ENCODE measurements at regions not wholly inside any gene's neighbourhood (a gene's known extent, or its start where the extent isn't known, plus 50 kb on each side); places are given as distances from the start of the nearest gene placed in this dataset.

DNA sequence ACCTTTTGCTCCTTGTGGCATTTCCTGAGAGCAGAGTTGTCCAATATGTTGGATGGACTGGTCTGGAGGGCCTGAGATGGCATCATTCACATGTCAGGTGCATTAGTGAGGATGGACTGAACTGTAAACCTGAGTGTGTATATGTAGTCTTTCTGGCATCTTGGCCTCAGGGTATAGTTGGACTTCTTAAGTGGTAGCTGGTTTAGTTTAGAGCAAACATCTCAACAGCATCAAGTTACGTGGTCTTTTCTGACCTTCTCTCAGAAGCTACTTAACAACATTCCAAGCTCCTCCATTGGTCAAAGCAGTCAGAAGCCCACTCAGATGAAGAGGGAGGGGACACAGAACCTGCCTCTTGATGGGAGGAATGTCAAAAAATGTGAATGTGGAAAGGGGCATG, 829.9 kb downstream of the METTL15 start:
- no peak for DNase-seq
- Histone ChIP-seq H3K27me3 (no peaks in the 10 kb centered on the region), H3K27ac (no peak overlapping the region), H3K4me3 (no peak overlapping the region), H3K4me1 (no peaks in the 10 kb centered on the region), H3K36me3 (no peaks in the 10 kb centered on the region), H3K9me3 (no peaks in the 10 kb centered on the region)
- no peak for ATAC-seq
- intact Hi-C loops (cut with DNase I; ENCODE audit: low total_unique reads), result no loop called here
- in situ Hi-C loops (cut with MboI; ENCODE audit: low sequenced_read_pairs in 4 of 4), result no loop called here
- TF ChIP-seq, protein P1, sequence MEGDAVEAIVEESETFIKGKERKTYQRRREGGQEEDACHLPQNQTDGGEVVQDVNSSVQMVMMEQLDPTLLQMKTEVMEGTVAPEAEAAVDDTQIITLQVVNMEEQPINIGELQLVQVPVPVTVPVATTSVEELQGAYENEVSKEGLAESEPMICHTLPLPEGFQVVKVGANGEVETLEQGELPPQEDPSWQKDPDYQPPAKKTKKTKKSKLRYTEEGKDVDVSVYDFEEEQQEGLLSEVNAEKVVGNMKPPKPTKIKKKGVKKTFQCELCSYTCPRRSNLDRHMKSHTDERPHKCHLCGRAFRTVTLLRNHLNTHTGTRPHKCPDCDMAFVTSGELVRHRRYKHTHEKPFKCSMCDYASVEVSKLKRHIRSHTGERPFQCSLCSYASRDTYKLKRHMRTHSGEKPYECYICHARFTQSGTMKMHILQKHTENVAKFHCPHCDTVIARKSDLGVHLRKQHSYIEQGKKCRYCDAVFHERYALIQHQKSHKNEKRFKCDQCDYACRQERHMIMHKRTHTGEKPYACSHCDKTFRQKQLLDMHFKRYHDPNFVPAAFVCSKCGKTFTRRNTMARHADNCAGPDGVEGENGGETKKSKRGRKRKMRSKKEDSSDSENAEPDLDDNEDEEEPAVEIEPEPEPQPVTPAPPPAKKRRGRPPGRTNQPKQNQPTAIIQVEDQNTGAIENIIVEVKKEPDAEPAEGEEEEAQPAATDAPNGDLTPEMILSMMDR (IDR thresholded peaks at IDR 0.05 in 4 of 5, conservative IDR thresholded peaks at IDR 0.05 in 1 of 5), result no peak
- no peak for TF ChIP-seq POLR2A (IDR thresholded peaks at IDR 0.05)

DNA sequence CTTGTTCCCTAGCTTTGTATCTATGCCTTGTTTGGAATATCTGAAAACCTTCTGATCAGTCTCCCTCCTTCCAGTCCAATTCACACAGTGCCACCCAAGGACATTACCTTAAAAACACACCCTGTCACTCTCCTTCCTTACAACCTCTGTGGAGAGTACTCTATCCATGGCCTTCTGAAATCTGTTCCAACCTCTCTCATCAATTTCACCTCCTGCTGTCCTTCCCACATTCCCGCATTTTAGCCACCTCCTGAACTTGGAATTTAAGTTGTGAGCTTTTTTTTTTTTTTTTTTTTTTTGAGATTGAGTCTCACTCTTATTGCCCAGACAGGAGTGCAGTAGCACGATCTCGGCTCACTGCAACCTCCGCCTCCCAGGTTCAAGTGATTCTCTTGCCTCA, 824.8 kb downstream of the METTL15 start:
- H3K4me1 ChIP-seq, result no peaks in the 10 kb centered on the region
- no peaks in the 10 kb centered on the region for H3K27me3 ChIP-seq
- H3K36me3 ChIP-seq, result no peaks in the 10 kb centered on the region
- ATAC-seq, result no peak
- in situ Hi-C loops (cut with MboI; ENCODE audit: low sequenced_read_pairs in 4 of 4), result no loop called here
- H3K27ac ChIP-seq, result no peak overlapping the region
- no peaks in the 10 kb centered on the region for H3K9me3 ChIP-seq
- H3K4me3 ChIP-seq, result no peak overlapping the region
- no peak for DNase-seq
- intact Hi-C loops (cut with DNase I; ENCODE audit: low total_unique reads), result no loop called here
- no peak for TF ChIP-seq POLR2A (IDR thresholded peaks at IDR 0.05)

DNA sequence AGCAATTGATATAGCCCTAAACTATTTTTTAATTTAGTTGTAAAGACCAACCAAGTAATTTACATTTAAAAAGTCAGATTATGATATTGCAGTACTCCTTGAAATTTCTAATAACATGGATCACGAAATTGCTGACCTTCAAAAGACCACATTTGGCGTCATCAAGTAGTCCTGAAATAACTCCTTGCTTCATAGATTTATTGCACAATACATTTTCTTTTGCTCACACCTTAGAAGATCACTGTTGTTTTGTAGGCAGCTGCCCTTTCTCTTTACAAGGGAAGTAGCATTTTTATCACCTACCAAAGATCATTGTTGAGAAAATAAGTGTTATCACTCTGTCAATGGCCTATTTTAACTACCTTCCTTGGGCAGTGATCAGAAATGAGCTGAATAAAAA, 815.8 kb downstream of the METTL15 start:
- in situ Hi-C loops (cut with MboI; ENCODE audit: low sequenced_read_pairs in 4 of 4) (no loop called here), intact Hi-C loops (cut with DNase I; ENCODE audit: low total_unique reads) (no loop called here)
- H3K4me1 ChIP-seq, result no peaks in the 10 kb centered on the region
- H3K9me3 ChIP-seq, result no peaks in the 10 kb centered on the region
- no peak overlapping the region for H3K4me3 ChIP-seq
- no peaks in the 10 kb centered on the region for H3K36me3 ChIP-seq
- H3K27ac ChIP-seq, result no peak overlapping the region
- no peak for TF ChIP-seq POLR2A (IDR thresholded peaks at IDR 0.05)
- TF ChIP-seq, protein P1 (IDR thresholded peaks at IDR 0.05 in 4 of 5, conservative IDR thresholded peaks at IDR 0.05 in 1 of 5), result no peak
- no peaks in the 10 kb centered on the region for H3K27me3 ChIP-seq
- DNase-seq, result no peak
- ATAC-seq, result no peak

DNA sequence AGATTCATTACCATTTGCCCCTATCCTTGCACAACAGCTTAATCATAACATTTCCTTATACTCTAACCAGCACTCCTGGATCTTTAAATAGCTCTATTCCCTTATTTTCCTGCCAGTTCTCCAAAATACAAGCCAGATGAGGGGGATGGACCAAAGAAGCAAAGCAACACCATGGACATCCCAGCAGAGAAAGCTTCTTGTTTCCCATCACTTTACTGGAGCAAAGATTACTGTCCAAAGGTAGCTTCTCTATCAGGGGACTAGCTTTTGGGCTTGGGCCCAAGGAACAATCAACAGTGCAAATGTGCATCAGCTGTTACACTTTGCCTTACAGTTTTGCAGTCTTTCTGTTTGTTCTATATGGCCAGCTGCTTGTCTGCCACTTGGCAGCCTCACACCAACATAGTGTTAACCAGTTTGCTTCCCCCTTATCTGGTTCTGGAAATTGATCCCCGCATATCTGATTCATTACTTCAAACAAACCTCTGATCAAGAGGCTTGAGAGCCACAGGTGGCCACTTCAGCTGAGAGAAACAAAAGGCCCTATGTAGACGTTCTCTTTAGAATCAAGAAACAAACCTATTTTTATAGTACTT, 814.3 kb downstream of the METTL15 start:
- TF ChIP-seq POLR2A (IDR thresholded peaks at IDR 0.05), result no peak
- TF ChIP-seq, protein P1 (IDR thresholded peaks at IDR 0.05 in 4 of 5, conservative IDR thresholded peaks at IDR 0.05 in 1 of 5), result no peak
- DNase-seq (no peak), ATAC-seq (no peak)
- Histone ChIP-seq H3K9me3 (no peaks in the 10 kb centered on the region), H3K4me1 (no peaks in the 10 kb centered on the region), H3K4me3 (no peak overlapping the region), H3K36me3 (no peaks in the 10 kb centered on the region), H3K27me3 (no peaks in the 10 kb centered on the region), H3K27ac (no peak overlapping the region)
- intact Hi-C loops (cut with DNase I; ENCODE audit: low total_unique reads), result no loop called here
- in situ Hi-C loops (cut with MboI; ENCODE audit: low sequenced_read_pairs in 4 of 4), result no loop called here

DNA sequence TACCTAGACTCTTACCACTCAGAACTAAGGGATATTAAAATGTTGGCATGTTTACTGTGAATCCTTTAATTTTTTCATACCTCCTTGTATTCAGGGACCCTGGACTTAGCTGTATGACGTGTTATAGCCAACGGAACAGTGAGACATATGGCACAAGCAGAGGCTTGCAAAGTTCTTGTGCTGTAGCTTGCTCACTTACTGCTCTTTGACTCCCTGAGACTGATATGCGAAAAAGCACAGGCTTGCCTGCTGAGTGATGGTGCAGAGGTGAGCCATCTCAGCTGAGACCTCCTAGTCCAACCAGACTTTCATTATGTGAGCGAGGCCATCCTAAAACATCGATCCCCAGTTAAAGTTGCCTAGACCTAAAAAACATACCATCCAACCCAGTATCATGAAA, 811.0 kb downstream of the METTL15 start:
- no peak overlapping the region for H3K27ac ChIP-seq
- no peaks in the 10 kb centered on the region for H3K9me3 ChIP-seq
- intact Hi-C loops (cut with DNase I; ENCODE audit: low total_unique reads), result no loop called here
- ATAC-seq, result no peak
- no peak for TF ChIP-seq POLR2A (IDR thresholded peaks at IDR 0.05)
- TF ChIP-seq, protein P1 (IDR thresholded peaks at IDR 0.05 in 4 of 5, conservative IDR thresholded peaks at IDR 0.05 in 1 of 5), result no peak
- H3K4me1 ChIP-seq, result no peaks in the 10 kb centered on the region
- no peak overlapping the region for H3K4me3 ChIP-seq
- H3K27me3 ChIP-seq, result no peaks in the 10 kb centered on the region
- in situ Hi-C loops (cut with MboI; ENCODE audit: low sequenced_read_pairs in 4 of 4), result no loop called here
- H3K36me3 ChIP-seq, result no peaks in the 10 kb centered on the region
- no peak for DNase-seq
